Mesendoderm (in vitro differentiated cells): ENCODE measurements at regions not wholly inside any gene's neighbourhood (a gene's known extent, or its start where the extent isn't known, plus 50 kb on each side); places are given as distances from the start of the nearest gene placed in this dataset.

Experiments
- DNase-seq: peaks from one replicate; pipeline ENCODE4 v3.0.0; 2013
- H2AK5ac ChIP-seq: 2 replicates; pipeline ENCODE4 v1.6.1; 2013; ENCODE audit warnings: low read length, inconsistent platforms
- H2BK120ac ChIP-seq: 2 replicates; pipeline ENCODE4 v1.6.1; 2013; ENCODE audit warnings: low read depth, mild to moderate bottlenecking, low read length, moderate library complexity, mixed read lengths
- H2BK15ac ChIP-seq: replicated peaks from 2 replicates; pipeline ENCODE4 v1.6.1; 2013; ENCODE audit warnings: low read depth, mild to moderate bottlenecking, moderate library complexity
- H2BK5ac ChIP-seq: 2 replicates; pipeline ENCODE4 v1.6.1; 2013; ENCODE audit warnings: low read length, inconsistent platforms
- H3K18ac ChIP-seq: 2 replicates; pipeline ENCODE4 v1.6.1; 2013; ENCODE audit warnings: mild to moderate bottlenecking, low read length, mixed read lengths
- H3K23ac ChIP-seq: one replicate; pipeline ENCODE4 v1.6.1; 2013; ENCODE audit warnings: low read length
- H3K27ac ChIP-seq: 2 replicates; pipeline ENCODE4 v1.5.1; 2013; ENCODE audit warnings: low read depth, mild to moderate bottlenecking, inconsistent platforms, low read length, moderate library complexity
- H3K27me3 ChIP-seq: 2 replicates; pipeline ENCODE4 v1.6.1; 2013; ENCODE audit warnings: low read length, control low read depth, mild to moderate bottlenecking, inconsistent platforms; ENCODE audit not compliant: insufficient read depth, poor library complexity
- H3K36me3 ChIP-seq: 2 replicates; pipeline ENCODE4 v1.6.1; 2013; ENCODE audit warnings: low read length, inconsistent platforms; ENCODE audit not compliant: control insufficient read depth, insufficient read depth
- H3K4ac ChIP-seq: one replicate; pipeline ENCODE4 v1.6.1; 2013; ENCODE audit warnings: low read depth, mild to moderate bottlenecking, low read length, moderate library complexity
- H3K4me1 ChIP-seq: 2 replicates; pipeline ENCODE4 v1.6.1; 2013; ENCODE audit warnings: low read depth, low read length, inconsistent platforms; ENCODE audit not compliant: control insufficient read depth
- H3K4me2 ChIP-seq: 2 replicates; pipeline ENCODE4 v1.6.1; 2013; ENCODE audit warnings: low read length
- H3K4me3 ChIP-seq: 2 replicates; pipeline ENCODE4 v1.5.1; 2013; ENCODE audit warnings: mild to moderate bottlenecking, low read length
- H3K56ac ChIP-seq: one replicate; pipeline ENCODE4 v1.6.1; 2013; ENCODE audit warnings: low read length
- H3K79me1 ChIP-seq: 2 replicates; pipeline ENCODE4 v1.6.1; 2013; ENCODE audit warnings: low read length, inconsistent platforms
- H3K79me2 ChIP-seq: 2 replicates; pipeline ENCODE4 v1.6.1; 2013; ENCODE audit warnings: mild to moderate bottlenecking, low read length; ENCODE audit not compliant: control insufficient read depth, insufficient read depth
- H3K9ac ChIP-seq: 2 replicates; pipeline ENCODE4 v1.6.1; 2013; ENCODE audit warnings: low read length, inconsistent platforms
- H4K5ac ChIP-seq: one replicate; pipeline ENCODE4 v1.6.1; 2013; ENCODE audit warnings: low read length
- H4K8ac ChIP-seq: one replicate; pipeline ENCODE4 v1.6.1; 2013; ENCODE audit warnings: low read depth, mild to moderate bottlenecking, control low read depth, low read length, moderate library complexity
- WGBS: extraction: QIAGEN DNeasy Blood & Tissue Kit; methylation state at CpG from one replicate; pipeline ENCODE4 v1.1.7; 2013; ENCODE audit warnings: low lambda C conversion rate, missing lambda C conversion rate; ENCODE audit not compliant: insufficient coverage; ENCODE audit errors: extremely low coverage; 5-methylcytosine and 5-hydroxymethylcytosine counted together

DNA sequence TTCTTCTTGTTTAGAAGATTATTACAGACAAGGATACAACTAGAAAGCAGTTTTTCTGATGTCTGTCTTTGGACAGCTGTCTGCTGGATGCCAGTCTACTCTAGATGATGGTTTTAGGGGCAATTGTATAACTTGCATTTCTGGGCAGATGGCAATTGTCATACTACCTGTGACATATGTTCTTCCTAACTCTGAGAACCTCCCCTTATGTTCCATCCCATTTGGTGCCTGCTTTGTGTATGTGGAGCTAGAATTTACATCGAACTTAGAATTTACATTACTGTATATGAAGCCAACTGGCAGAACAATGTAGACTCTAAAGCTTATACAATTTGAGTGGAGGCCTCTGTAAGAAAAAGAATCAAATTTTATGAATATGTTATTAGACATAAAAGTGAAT, 430.2 kb upstream of the SEL1L start:
- DNase-seq, result no peak
- no peak overlapping the region for H3K27ac ChIP-seq
- no peaks in the 10 kb centered on the region for H3K79me1 ChIP-seq
- H3K23ac ChIP-seq, result no peak overlapping the region
- no peaks in the 10 kb centered on the region for H3K27me3 ChIP-seq
- no peak overlapping the region for H3K18ac ChIP-seq
- no peak overlapping the region for H3K56ac ChIP-seq
- no peak overlapping the region for H2BK120ac ChIP-seq
- no peak overlapping the region for H3K4me3 ChIP-seq
- H3K4me1 ChIP-seq, result no peaks in the 10 kb centered on the region
- H3K9ac ChIP-seq, result no peak overlapping the region
- no peak overlapping the region for H4K5ac ChIP-seq
- no peaks in the 10 kb centered on the region for H3K79me2 ChIP-seq
- H3K36me3 ChIP-seq, result no peaks in the 10 kb centered on the region
- no peak overlapping the region for H2BK5ac ChIP-seq
- no peak overlapping the region for H4K8ac ChIP-seq
- no peak overlapping the region for H3K4ac ChIP-seq
- WGBS, result no CpG with 5 or more reads among the region's 1 CpG
- no peak overlapping the region for H2BK15ac ChIP-seq
- H2AK5ac ChIP-seq, result no peak overlapping the region
- H3K4me2 ChIP-seq, result no peak overlapping the region

DNA sequence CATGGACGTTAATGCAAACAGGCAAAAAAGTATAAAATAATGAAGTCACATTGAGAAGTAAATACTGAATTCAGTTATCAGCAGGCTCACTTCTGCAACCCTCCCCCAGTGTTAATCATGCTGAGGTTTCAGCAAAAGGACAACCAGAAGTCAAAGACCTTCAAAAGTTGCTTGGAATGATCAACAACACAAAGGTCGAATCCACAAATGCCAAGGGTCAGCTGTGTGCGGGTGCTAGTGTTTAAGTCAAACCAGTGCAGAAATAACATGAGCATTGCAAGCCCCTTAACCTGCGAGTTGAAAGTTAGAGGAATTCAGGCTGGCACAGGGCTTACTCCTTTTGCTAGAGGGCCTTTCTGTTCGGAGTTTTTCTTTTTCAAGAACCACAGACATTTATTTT, 436.7 kb upstream of the SEL1L start:
- no peak overlapping the region for H3K4ac ChIP-seq

DNA sequence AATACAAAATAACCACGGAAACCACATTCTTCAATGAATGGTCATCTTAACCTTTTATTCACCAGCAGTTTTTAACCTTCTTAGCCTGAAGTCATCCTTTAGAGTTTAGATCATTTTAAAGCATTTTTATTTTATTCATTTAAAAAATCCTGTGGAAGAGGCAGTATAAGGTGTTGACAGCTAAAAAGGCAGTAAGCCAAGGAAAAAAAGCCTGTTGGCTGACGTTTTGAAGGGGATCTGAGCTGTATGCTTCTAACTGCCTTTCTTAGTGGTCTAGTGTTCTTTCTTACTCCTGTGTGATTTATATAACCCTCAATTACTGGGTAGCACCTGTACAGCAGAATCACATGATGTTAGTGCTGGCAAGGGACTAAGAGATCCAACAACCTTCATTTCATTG, 438.3 kb upstream of the SEL1L start:
- Histone ChIP-seq H2BK15ac (no peak overlapping the region), H3K27me3 (no peaks in the 10 kb centered on the region), H3K4ac (no peak overlapping the region), H2AK5ac (no peak overlapping the region), H3K4me2 (no peak overlapping the region), H3K9ac (no peak overlapping the region), H3K27ac (no peak overlapping the region), H3K4me1 (no peaks in the 10 kb centered on the region), H3K79me1 (no peaks in the 10 kb centered on the region), H3K79me2 (no peaks in the 10 kb centered on the region), H3K18ac (no peak overlapping the region), H4K5ac (no peak overlapping the region), H4K8ac (no peak overlapping the region), H2BK5ac (no peak overlapping the region), H2BK120ac (no peak overlapping the region), H3K4me3 (no peak overlapping the region), H3K23ac (no peak overlapping the region), H3K56ac (no peak overlapping the region), H3K36me3 (no peaks in the 10 kb centered on the region)
- DNase-seq, result peak; percentile 5
- no CpG with 5 or more reads among the region's 2 CpGs for WGBS

More for the DNA sequence above, 436.7 kb upstream of the SEL1L start:
- H2BK5ac ChIP-seq, result no peak overlapping the region
- H4K8ac ChIP-seq, result no peak overlapping the region
- H3K18ac ChIP-seq, result no peak overlapping the region
- H3K9ac ChIP-seq, result no peak overlapping the region
- no peaks in the 10 kb centered on the region for H3K27me3 ChIP-seq
- no CpG with 5 or more reads among the region's 5 CpGs for WGBS
- no peak overlapping the region for H2AK5ac ChIP-seq
- no peak overlapping the region for H3K23ac ChIP-seq
- H3K36me3 ChIP-seq, result no peaks in the 10 kb centered on the region
- no peak overlapping the region for H3K4me3 ChIP-seq
- H2BK15ac ChIP-seq, result no peak overlapping the region
- no peak overlapping the region for H2BK120ac ChIP-seq
- DNase-seq, result no peak
- no peak overlapping the region for H3K4me2 ChIP-seq
- no peaks in the 10 kb centered on the region for H3K79me2 ChIP-seq
- no peaks in the 10 kb centered on the region for H3K4me1 ChIP-seq
- no peaks in the 10 kb centered on the region for H3K79me1 ChIP-seq
- H3K56ac ChIP-seq, result no peak overlapping the region
- H4K5ac ChIP-seq, result no peak overlapping the region
- no peak overlapping the region for H3K27ac ChIP-seq

DNA sequence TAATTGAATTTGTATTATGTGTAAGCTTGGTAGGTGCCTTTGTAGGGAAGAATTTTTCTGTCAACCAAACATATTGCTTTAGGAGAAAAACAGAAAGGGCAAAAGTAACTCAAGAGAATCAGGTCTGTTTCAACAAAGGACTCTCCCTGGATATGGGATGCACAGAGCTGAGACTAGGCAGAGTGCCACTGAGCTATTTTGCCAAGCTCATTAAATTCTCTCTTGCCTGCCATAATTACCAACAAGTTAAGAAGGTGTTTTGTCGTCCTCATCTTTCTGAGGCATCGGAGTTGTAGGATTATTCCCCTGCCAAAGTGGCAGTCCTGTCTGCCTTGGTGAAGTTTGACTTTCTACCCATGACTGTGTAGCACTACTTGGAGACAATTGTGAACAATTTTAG, 438.9 kb upstream of the SEL1L start:
- H2BK120ac ChIP-seq, result no peak overlapping the region
- H3K4me2 ChIP-seq, result no peak overlapping the region
- H3K4me1 ChIP-seq, result no peaks in the 10 kb centered on the region
- WGBS, result no CpG with 5 or more reads among the region's 2 CpGs
- no peak overlapping the region for H4K5ac ChIP-seq
- no peak overlapping the region for H3K4me3 ChIP-seq
- H3K18ac ChIP-seq, result no peak overlapping the region
- H3K23ac ChIP-seq, result no peak overlapping the region
- H3K36me3 ChIP-seq, result no peaks in the 10 kb centered on the region
- H3K27ac ChIP-seq, result no peak overlapping the region
- no peak overlapping the region for H2AK5ac ChIP-seq
- no peak overlapping the region for H3K9ac ChIP-seq
- H4K8ac ChIP-seq, result no peak overlapping the region
- H3K79me1 ChIP-seq, result no peaks in the 10 kb centered on the region
- DNase-seq, result no peak
- no peak overlapping the region for H3K4ac ChIP-seq
- no peaks in the 10 kb centered on the region for H3K79me2 ChIP-seq
- H3K56ac ChIP-seq, result no peak overlapping the region
- no peak overlapping the region for H2BK5ac ChIP-seq
- no peaks in the 10 kb centered on the region for H3K27me3 ChIP-seq
- H2BK15ac ChIP-seq, result no peak overlapping the region

DNA sequence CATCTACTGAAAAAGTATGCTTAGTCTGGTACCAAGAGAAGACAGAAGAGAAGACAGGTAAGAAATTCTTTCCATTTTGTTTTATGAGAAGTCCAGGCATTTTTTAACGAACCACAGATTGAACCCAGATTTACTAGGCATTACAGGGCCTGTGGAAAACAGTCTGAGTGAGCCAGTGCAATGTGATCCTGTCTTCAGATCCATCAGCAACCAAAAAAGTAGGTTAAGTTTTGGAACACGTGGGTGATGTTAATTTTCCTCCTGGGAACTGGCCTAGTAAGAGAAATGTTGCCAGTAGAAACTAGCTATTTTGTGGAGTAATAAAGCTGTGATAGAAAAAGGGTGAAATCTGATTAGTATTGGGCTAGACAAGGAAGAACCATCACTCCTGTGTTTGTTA, 440.9 kb upstream of the SEL1L start:
- Histone ChIP-seq H3K27me3 (no peaks in the 10 kb centered on the region), H3K4me1 (no peaks in the 10 kb centered on the region), H3K9ac (no peak overlapping the region), H3K79me2 (no peaks in the 10 kb centered on the region), H2BK120ac (no peak overlapping the region), H4K5ac (no peak overlapping the region), H3K23ac (no peak overlapping the region), H2AK5ac (no peak overlapping the region), H3K79me1 (no peaks in the 10 kb centered on the region), H3K4me2 (no peak overlapping the region), H3K36me3 (no peaks in the 10 kb centered on the region), H2BK15ac (no peak overlapping the region), H3K4me3 (no peak overlapping the region), H3K27ac (no peak overlapping the region), H3K56ac (no peak overlapping the region), H2BK5ac (no peak overlapping the region), H3K18ac (no peak overlapping the region), H4K8ac (no peak overlapping the region), H3K4ac (no peak overlapping the region)
- no peak for DNase-seq
- no CpG with 5 or more reads among the region's 2 CpGs for WGBS

DNA sequence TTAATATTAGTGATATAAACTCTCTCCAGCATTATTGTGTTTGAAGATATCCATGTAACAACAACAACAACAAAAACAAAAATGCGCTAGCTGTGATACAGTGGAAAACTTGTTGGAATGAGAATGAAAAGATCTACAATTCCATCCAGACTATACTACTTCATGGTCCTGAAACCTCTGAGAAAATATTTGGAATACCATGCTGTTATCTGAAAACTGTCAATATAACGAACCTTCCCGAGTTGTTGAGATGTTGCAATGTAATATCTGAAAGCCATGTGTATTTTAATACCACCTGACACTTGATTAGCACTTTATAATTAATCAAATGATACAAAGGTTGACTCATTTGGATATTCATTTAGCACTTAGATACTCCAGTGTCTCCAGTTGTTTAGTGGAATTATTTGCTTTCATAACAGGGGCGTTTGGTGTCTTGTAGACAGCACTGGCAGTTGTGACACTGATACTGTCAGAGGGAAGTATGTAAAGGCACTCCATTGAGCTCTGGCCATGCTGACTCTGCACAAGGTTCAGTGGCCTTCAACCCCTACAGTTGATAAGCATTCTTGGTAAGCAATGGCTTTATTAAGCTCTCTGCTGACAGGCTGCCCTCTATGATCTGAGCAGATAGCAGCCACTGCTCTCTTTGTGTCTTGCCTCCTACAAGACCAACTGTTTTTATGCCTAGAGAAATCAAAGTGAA, 447.1 kb upstream of the SEL1L start:
- no peaks in the 10 kb centered on the region for H3K79me1 ChIP-seq
- no peak overlapping the region for H2BK15ac ChIP-seq
- H4K5ac ChIP-seq, result no peak overlapping the region
- H3K4me2 ChIP-seq, result no peak overlapping the region
- H3K23ac ChIP-seq, result no peak overlapping the region
- H3K27me3 ChIP-seq, result no peaks in the 10 kb centered on the region
- no CpG with 5 or more reads among the region's 4 CpGs for WGBS
- H3K79me2 ChIP-seq, result no peaks in the 10 kb centered on the region
- H3K4ac ChIP-seq, result no peak overlapping the region
- H3K27ac ChIP-seq, result no peak overlapping the region
- DNase-seq, result no peak
- H2AK5ac ChIP-seq, result no peak overlapping the region
- H2BK5ac ChIP-seq, result no peak overlapping the region
- H3K56ac ChIP-seq, result no peak overlapping the region
- H3K4me3 ChIP-seq, result no peak overlapping the region
- H3K18ac ChIP-seq, result no peak overlapping the region
- no peaks in the 10 kb centered on the region for H3K36me3 ChIP-seq
- H3K9ac ChIP-seq, result no peak overlapping the region
- no peak overlapping the region for H4K8ac ChIP-seq
- H2BK120ac ChIP-seq, result no peak overlapping the region
- H3K4me1 ChIP-seq, result no peaks in the 10 kb centered on the region
